Endothelial cell of umbilical vein (primary cell): ENCODE measurements at regions not wholly inside any gene's neighbourhood (a gene's known extent, or its start where the extent isn't known, plus 50 kb on each side); places are given as distances from the start of the nearest gene placed in this dataset.

Source experiments
- BruUV-seq: library from RNA; stranded (reverse); fragments of 400-500 nt; replicated peaks from 2 replicates; lab custom pipeline; 2021; lab: Mats Ljungman, UMichigan
- CTCF ChIA-PET: fragments of 300-600, 350-600 bp; sonication (Branson Sonifier 250); formaldehyde crosslinking; loops from one replicate; lab custom pipeline; 2021; ENCODE audit warnings: antibody characterized with exemption, inconsistent platforms; lab: Charles Lee
- POLR2A ChIA-PET: fragments of 300-600, 350-600 bp; sonication (Branson Sonifier 250); formaldehyde crosslinking; loops from one replicate; lab custom pipeline; 2021; ENCODE audit warnings: antibody characterized with exemption, inconsistent platforms; lab: Charles Lee
- DNase-seq: peaks from one replicate; pipeline ENCODE4 v3.0.0-alpha.2; 2011; ENCODE audit warnings: low read depth, low spot score
- FAIRE-seq: peaks from 2 replicates; lab custom pipeline; 2011; peaks lifted over from hg19 to GRCh38; lab: Jason Lieb, UNC
- H2AFZ ChIP-seq: 2 replicates; pipeline ENCODE4 v1.6.0; 2012; ENCODE audit warnings: low read depth, low read length, control low read depth, inconsistent platforms
- H3K27ac ChIP-seq: 2 replicates; pipeline ENCODE4 v1.5.1; 2011; ENCODE audit warnings: low read depth, mild to moderate bottlenecking, control low read depth, low read length, moderate library complexity; ENCODE audit not compliant: insufficient read depth
- H3K27me3 ChIP-seq, 2 experiments: 2 replicates each; pipeline versions ENCODE4 v1.6.0 to v1.6.1; 2011; ENCODE audit warnings: low read length in 2 of 2, mixed read lengths in 1 of 2; ENCODE audit not compliant: control insufficient read depth in 2 of 2, insufficient read depth in 2 of 2
- H3K36me3 ChIP-seq, 2 experiments: 2 replicates in 1 of 2; 3 replicates in 1 of 2; pipeline ENCODE4 v1.5.1; 2011; ENCODE audit warnings: low read length in 2 of 2, mild to moderate bottlenecking in 1 of 2, moderate library complexity in 1 of 2; ENCODE audit not compliant: control insufficient read depth in 2 of 2, insufficient read depth in 2 of 2; ENCODE audit errors: extremely low read depth in 1 of 2
- H3K4me1 ChIP-seq: 3 replicates; pipeline ENCODE4 v1.5.1; 2011; ENCODE audit warnings: mild to moderate bottlenecking, low read length; ENCODE audit not compliant: control insufficient read depth, insufficient read depth; ENCODE audit errors: extremely low read depth
- H3K4me2 ChIP-seq: 2 replicates; pipeline ENCODE4 v1.6.1; 2011; ENCODE audit warnings: low read length, control low read depth, mixed read lengths; ENCODE audit not compliant: insufficient read depth
- H3K4me3 ChIP-seq, 3 experiments: fragments of 200-600 bp in 1 of 3; sonication (generic), shearing (Covaris generic) in 1 of 3; replicated peaks in 1 of 3; 2 replicates each; pipeline ENCODE4 v1.5.1; 2011 to 2016; ENCODE audit warnings: control low read depth in 3 of 3, low read length in 3 of 3, mild to moderate bottlenecking in 2 of 3, inconsistent platforms in 1 of 3, low read depth in 1 of 3, moderate library complexity in 1 of 3; ENCODE audit not compliant: insufficient read depth in 1 of 3
- H3K79me2 ChIP-seq: 2 replicates; pipeline ENCODE4 v1.6.0; 2012; ENCODE audit warnings: low read length, inconsistent platforms; ENCODE audit not compliant: control insufficient read depth, insufficient read depth
- H3K9ac ChIP-seq: replicated peaks from 2 replicates; pipeline ENCODE3; 2011; ENCODE audit warnings: low read length, control low read depth; ENCODE audit not compliant: insufficient read depth; ENCODE audit errors: extremely low read depth
- H3K9me1 ChIP-seq: replicated peaks from 3 replicates; pipeline ENCODE4 v1.6.0; 2011; ENCODE audit warnings: mild to moderate bottlenecking, low read length; ENCODE audit not compliant: control insufficient read depth, insufficient read depth; ENCODE audit errors: extremely low read depth
- H3K9me3 ChIP-seq: replicated peaks from 2 replicates; pipeline ENCODE4 v1.5.1; 2012; ENCODE audit warnings: low read length, inconsistent platforms; ENCODE audit not compliant: control insufficient read depth, insufficient read depth
- H4K20me1 ChIP-seq: replicated peaks from 2 replicates; pipeline ENCODE3; 2011; ENCODE audit warnings: mild to moderate bottlenecking, low read length; ENCODE audit not compliant: control insufficient read depth, insufficient read depth; ENCODE audit errors: extremely low read depth
- EZH2 ChIP-seq: IDR thresholded peaks from 2 replicates; pipeline ENCODE4 v1.6.1; 2012; ENCODE audit warnings: borderline replicate concordance, low read depth, mild to moderate bottlenecking, moderate library complexity, low read length, inconsistent platforms; ENCODE audit not compliant: severe bottlenecking
- FOS ChIP-seq: IDR thresholded peaks from 2 replicates; pipeline ENCODE4 v1.6.1; 2011; ENCODE audit warnings: mild to moderate bottlenecking, low read length, moderate library complexity, borderline replicate concordance; ENCODE audit not compliant: insufficient read depth
- GATA2 ChIP-seq: IDR thresholded peaks from 2 replicates; pipeline ENCODE4 v1.7.0; 2011; ENCODE audit warnings: low read depth, mild to moderate bottlenecking, moderate library complexity, mixed read lengths, low read length; ENCODE audit not compliant: insufficient read length, insufficient read depth
- JUN ChIP-seq: IDR thresholded peaks from 2 replicates; pipeline ENCODE4 v1.6.1; 2011; ENCODE audit warnings: borderline replicate concordance, low read depth; ENCODE audit not compliant: insufficient read length, insufficient read depth
- MYC ChIP-seq: IDR thresholded peaks from one replicate; pipeline ENCODE4 v1.6.1; 2011; ENCODE audit warnings: mild to moderate bottlenecking, low read depth, low read length
- POLR2A ChIP-seq: IDR thresholded peaks from 2 replicates; pipeline ENCODE4 v1.6.1; 2012; ENCODE audit warnings: low read depth, mild to moderate bottlenecking, control low read depth, low read length
- POLR2AphosphoS5 ChIP-seq: IDR thresholded peaks from 2 replicates; pipeline ENCODE4 v1.6.1; 2012; ENCODE audit warnings: low read depth, mild to moderate bottlenecking, control low read depth, low read length, moderate library complexity; ENCODE audit not compliant: insufficient read depth
- dilution Hi-C: fragments of 300-500 bp; cut with MboI; formaldehyde crosslinking; loops from one replicate; pipeline ENCODE4 v1.15.0; 2019; ENCODE audit warnings: low sequenced_read_pairs; ENCODE audit not compliant: extremely low pct_ligation_motif_present
- intact Hi-C: fragments of 100-400 bp; cut with micrococcal nuclease; formaldehyde crosslinking; loops from one replicate; pipeline ENCODE4 v1.10.0; 2022
- TF ChIP-seq, protein P1 (sequence below), 2 donors: IDR thresholded peaks; 1 replicate in 1 of 2; 2 replicates in 1 of 2; pipeline ENCODE4 v1.5.1; 2011; ENCODE audit warnings: low read length in 2 of 2, mild to moderate bottlenecking in 2 of 2, moderate library complexity in 2 of 2, control low read depth in 1 of 2, inconsistent platforms in 1 of 2, low read depth in 1 of 2; ENCODE audit not compliant: insufficient read depth in 1 of 2; ENCODE audit errors: extremely low read depth in 1 of 2
- TF ChIP-seq, protein P2 (sequence below): IDR thresholded peaks from 2 replicates; pipeline ENCODE4 v1.6.1; 2011; ENCODE audit not compliant: insufficient read depth, insufficient read length

DNA sequence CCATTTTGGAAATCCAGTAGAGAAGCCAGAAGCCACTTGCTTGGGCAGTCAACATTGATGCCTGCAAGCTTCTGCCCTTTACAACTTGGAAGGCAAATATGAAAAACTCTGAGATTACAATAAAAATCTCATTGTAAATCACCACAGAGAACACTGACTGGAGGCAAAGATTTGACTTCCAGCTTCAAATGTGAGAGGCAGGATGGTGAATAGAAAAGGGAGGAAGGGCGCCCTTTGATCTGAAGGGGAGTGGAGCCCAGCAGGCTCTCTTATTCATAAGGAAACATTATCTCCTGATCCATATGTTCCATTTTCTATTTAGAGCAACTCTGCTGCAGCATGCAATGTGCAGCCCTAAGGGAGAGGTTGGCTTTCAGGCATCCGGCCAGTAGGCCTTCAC, 348.3 kb downstream of the AJAP1 start:
- no peak for TF ChIP-seq POLR2AphosphoS5
- dilution Hi-C loops (no loop called here), intact Hi-C loops (no loop called here)
- no peaks in the 10 kb centered on the region for H4K20me1 ChIP-seq
- H3K36me3 ChIP-seq: no peaks in the 10 kb centered on the region
- ChIA-PET CTCF (no interaction called here), POLR2A (no interaction called here)
- no peak overlapping the region for H3K4me2 ChIP-seq
- no peak overlapping the region for H2AFZ ChIP-seq
- H3K9ac ChIP-seq: no peak overlapping the region
- DNase-seq (no peak), FAIRE-seq (no peak)
- no TSS peak for BruUV-seq
- H3K9me1 ChIP-seq: no peaks in the 10 kb centered on the region
- no peaks in the 10 kb centered on the region for H3K79me2 ChIP-seq
- H3K27me3 ChIP-seq: no peaks in the 10 kb centered on the region
- no peak overlapping the region for H3K27ac ChIP-seq
- H3K9me3 ChIP-seq: no peaks in the 10 kb centered on the region
- no peaks in the 10 kb centered on the region for H3K4me1 ChIP-seq
- no peak overlapping the region for H3K4me3 ChIP-seq

DNA sequence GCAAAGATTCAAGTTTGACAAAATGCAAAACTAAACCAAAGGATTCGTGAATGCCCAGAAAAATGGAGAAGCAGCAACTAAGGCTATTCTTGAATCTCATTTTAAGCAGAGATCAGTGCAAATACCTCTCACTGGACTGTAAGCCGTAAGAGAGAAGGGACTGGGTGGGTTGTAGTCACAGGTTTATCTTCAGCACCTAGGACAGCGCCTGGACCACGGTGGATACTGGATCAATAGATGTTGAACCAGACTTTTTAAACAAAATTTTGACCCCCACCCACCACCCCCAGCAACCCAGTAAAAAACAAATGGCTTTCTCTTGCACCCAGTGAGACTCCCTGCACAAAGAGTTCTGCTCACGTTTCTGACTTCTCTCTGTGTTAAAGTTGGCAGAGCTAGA, 347.1 kb downstream of the AJAP1 start:
- Histone ChIP-seq H3K27me3 (no peaks in the 10 kb centered on the region), H3K9me1 (no peaks in the 10 kb centered on the region), H3K79me2 (no peaks in the 10 kb centered on the region), H3K9me3 (peaks cover 2% of the 10 kb centered on the region), H3K4me1 (no peaks in the 10 kb centered on the region), H3K36me3 (no peaks in the 10 kb centered on the region), H3K4me2 (no peak overlapping the region), H3K27ac (no peak overlapping the region), H4K20me1 (no peaks in the 10 kb centered on the region), H3K9ac (no peak overlapping the region), H2AFZ (no peak overlapping the region), H3K4me3 (no peak overlapping the region)
- TF ChIP-seq, protein P1, sequence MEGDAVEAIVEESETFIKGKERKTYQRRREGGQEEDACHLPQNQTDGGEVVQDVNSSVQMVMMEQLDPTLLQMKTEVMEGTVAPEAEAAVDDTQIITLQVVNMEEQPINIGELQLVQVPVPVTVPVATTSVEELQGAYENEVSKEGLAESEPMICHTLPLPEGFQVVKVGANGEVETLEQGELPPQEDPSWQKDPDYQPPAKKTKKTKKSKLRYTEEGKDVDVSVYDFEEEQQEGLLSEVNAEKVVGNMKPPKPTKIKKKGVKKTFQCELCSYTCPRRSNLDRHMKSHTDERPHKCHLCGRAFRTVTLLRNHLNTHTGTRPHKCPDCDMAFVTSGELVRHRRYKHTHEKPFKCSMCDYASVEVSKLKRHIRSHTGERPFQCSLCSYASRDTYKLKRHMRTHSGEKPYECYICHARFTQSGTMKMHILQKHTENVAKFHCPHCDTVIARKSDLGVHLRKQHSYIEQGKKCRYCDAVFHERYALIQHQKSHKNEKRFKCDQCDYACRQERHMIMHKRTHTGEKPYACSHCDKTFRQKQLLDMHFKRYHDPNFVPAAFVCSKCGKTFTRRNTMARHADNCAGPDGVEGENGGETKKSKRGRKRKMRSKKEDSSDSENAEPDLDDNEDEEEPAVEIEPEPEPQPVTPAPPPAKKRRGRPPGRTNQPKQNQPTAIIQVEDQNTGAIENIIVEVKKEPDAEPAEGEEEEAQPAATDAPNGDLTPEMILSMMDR (IDR thresholded peaks at IDR 0.05; ENCODE audit: extremely low read depth in 1 of 2, insufficient read depth in 1 of 2, low read depth in 1 of 2, low read length in 2 of 2): no peak
- TF ChIP-seq, protein P2, sequence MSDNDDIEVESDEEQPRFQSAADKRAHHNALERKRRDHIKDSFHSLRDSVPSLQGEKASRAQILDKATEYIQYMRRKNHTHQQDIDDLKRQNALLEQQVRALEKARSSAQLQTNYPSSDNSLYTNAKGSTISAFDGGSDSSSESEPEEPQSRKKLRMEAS: no peak
- TF ChIP-seq EZH2: no peak
- no peak for TF ChIP-seq FOS
- TF ChIP-seq POLR2A: no peak
- TF ChIP-seq MYC: no peak
- no peak for TF ChIP-seq GATA2
- no peak for TF ChIP-seq JUN
- TF ChIP-seq POLR2AphosphoS5: no peak
- ChIA-PET POLR2A (no interaction called here), CTCF (no interaction called here)
- DNase-seq (no peak), FAIRE-seq (no peak)
- intact Hi-C loops (no loop called here), dilution Hi-C loops (no loop called here)
- BruUV-seq: no TSS peak
